ENCODE measurements at regions not wholly inside any gene's neighbourhood (a gene's known extent, or its start where the extent isn't known, plus 50 kb on each side); places are given as distances from the start of the nearest gene placed in this dataset.

GRCh38 chr6:163730246-163731210, 316.0 kb downstream of the QKI start:
- DNase-seq (ENCODE audit: low spot score): no peak
- Histone ChIP-seq H2AFZ (no peak overlapping the region), H3K36me3 (replicated peaks; ENCODE audit: insufficient read depth, low read depth) (no peaks in the 10 kb centered on the region), H3K27ac (no peak overlapping the region), H4K20me1 (ENCODE audit: insufficient read depth, poor library complexity, severe bottlenecking) (no peaks in the 10 kb centered on the region), H3K79me2 (no peaks in the 10 kb centered on the region), H3K4me2 (no peak overlapping the region), H3K4me1 (ENCODE audit: insufficient read depth) (no peaks in the 10 kb centered on the region), H3K9me2 (replicated peaks; ENCODE audit: insufficient read depth) (no peaks in the 10 kb centered on the region), H3K27me3 (no peaks in the 10 kb centered on the region), H3K9me3 (ENCODE audit: low read depth) (no peaks in the 10 kb centered on the region), H3K4me3 (no peak overlapping the region)
- no peak for TF ChIP-seq EZH2phosphoT487 (IDR thresholded peaks at IDR 0.05; ENCODE audit: low read depth, severe bottlenecking, unreplicated experiment)
- no peak for TF ChIP-seq CTCF (IDR thresholded peaks at IDR 0.05; ENCODE audit: poor library complexity)
- no peak for TF ChIP-seq EZH2 (IDR thresholded peaks at IDR 0.05; ENCODE audit: borderline replicate concordance)
- 84% methylated on average over 20 of the region's 21 CpGs for WGBS (ENCODE audit: low lambda C conversion rate, missing lambda C conversion rate)

GRCh38 chr6:163729127-163729872, 314.8 kb downstream of the QKI start:
- no peaks in the 10 kb centered on the region for H3K9me2 ChIP-seq (replicated peaks; ENCODE audit: insufficient read depth)
- H3K4me1 ChIP-seq (ENCODE audit: insufficient read depth): no peaks in the 10 kb centered on the region
- H3K4me3 ChIP-seq: no peak overlapping the region
- no peak overlapping the region for H3K27ac ChIP-seq
- H3K27me3 ChIP-seq: no peaks in the 10 kb centered on the region
- TF ChIP-seq CTCF (IDR thresholded peaks at IDR 0.05; ENCODE audit: poor library complexity) (no peak), EZH2 (IDR thresholded peaks at IDR 0.05; ENCODE audit: borderline replicate concordance) (no peak), EZH2phosphoT487 (IDR thresholded peaks at IDR 0.05; ENCODE audit: low read depth, severe bottlenecking, unreplicated experiment) (no peak)
- 83% methylated on average over 16 of the region's 16 CpGs for WGBS (ENCODE audit: low lambda C conversion rate, missing lambda C conversion rate)
- no peak for DNase-seq (ENCODE audit: low spot score)
- H2AFZ ChIP-seq: no peak overlapping the region
- H3K9me3 ChIP-seq (ENCODE audit: low read depth): no peaks in the 10 kb centered on the region
- no peaks in the 10 kb centered on the region for H3K79me2 ChIP-seq
- H4K20me1 ChIP-seq (ENCODE audit: insufficient read depth, poor library complexity, severe bottlenecking): no peaks in the 10 kb centered on the region
- no peak overlapping the region for H3K4me2 ChIP-seq
- no peaks in the 10 kb centered on the region for H3K36me3 ChIP-seq (replicated peaks; ENCODE audit: insufficient read depth, low read depth)

GRCh38 chr6:163728442-163729126, 314.1 kb downstream of the QKI start:
- 88% methylated on average over 13 of the region's 13 CpGs for WGBS (ENCODE audit: low lambda C conversion rate, missing lambda C conversion rate)
- Histone ChIP-seq H3K9me3 (ENCODE audit: low read depth) (no peaks in the 10 kb centered on the region), H3K4me1 (ENCODE audit: insufficient read depth) (no peaks in the 10 kb centered on the region), H3K4me3 (no peak overlapping the region), H2AFZ (no peak overlapping the region), H3K36me3 (replicated peaks; ENCODE audit: insufficient read depth, low read depth) (no peaks in the 10 kb centered on the region), H3K27ac (no peak overlapping the region), H4K20me1 (ENCODE audit: insufficient read depth, poor library complexity, severe bottlenecking) (no peaks in the 10 kb centered on the region), H3K9me2 (replicated peaks; ENCODE audit: insufficient read depth) (no peaks in the 10 kb centered on the region), H3K4me2 (no peak overlapping the region), H3K27me3 (no peaks in the 10 kb centered on the region), H3K79me2 (no peaks in the 10 kb centered on the region)
- DNase-seq (ENCODE audit: low spot score): no peak
- TF ChIP-seq EZH2phosphoT487 (IDR thresholded peaks at IDR 0.05; ENCODE audit: low read depth, severe bottlenecking, unreplicated experiment) (no peak), EZH2 (IDR thresholded peaks at IDR 0.05; ENCODE audit: borderline replicate concordance) (no peak), CTCF (IDR thresholded peaks at IDR 0.05; ENCODE audit: poor library complexity) (no peak)
